Dermis microvascular lymphatic vessel endothelial cell (primary cell): ENCODE measurements at regions not wholly inside any gene's neighbourhood (a gene's known extent, or its start where the extent isn't known, plus 50 kb on each side); places are given as distances from the start of the nearest gene placed in this dataset.

Experiments
- DNase-seq, 2 donors: peaks; one replicate each; pipeline versions ENCODE4 v3.0.0 to v3.0.0-alpha.2; 2010; ENCODE audit warnings: low read depth in 2 of 2

DNA sequence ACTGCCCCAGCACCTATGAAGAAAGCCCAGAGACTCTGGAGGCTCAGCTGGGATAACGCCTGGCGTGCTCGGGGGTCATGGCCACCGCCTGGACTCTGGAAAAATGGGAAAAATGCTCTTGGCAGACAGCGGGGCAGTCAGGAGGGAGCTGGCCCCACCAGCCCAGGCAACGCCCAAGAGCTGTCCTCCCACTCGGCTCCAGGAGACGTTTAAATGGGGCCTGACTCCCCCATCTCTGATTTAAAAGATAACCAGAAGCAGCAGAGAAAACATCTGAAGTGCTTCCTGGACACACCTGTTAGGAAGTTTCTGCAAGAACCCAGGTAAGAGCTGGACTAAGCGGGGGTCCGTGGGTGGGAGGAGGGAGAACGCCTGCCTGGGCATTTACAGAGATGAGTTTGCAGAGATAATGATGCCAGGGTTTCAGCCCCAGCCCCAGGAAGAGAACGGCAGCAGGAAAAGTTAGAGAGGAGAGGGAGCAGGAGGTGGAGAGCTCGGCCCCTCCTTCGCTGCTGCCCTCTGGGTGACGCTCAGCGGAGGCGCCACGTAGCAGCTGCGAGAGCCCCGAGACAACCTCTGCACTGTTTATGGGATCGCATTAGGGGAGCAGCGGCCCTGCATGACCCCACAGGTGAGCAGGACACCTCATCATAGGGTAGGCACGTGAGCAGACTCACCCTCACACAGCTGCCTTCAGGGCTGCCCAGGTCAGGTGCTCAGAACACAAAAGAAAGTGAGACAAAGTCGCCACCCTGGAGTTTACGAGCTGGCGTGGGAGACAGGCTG is 83.5 kb upstream of the INSIG1 start:
- no peak for DNase-seq

GRCh38 chr7:155215576-155216325 is 81.9 kb upstream of the INSIG1 start:
- DNase-seq = no peak

DNA sequence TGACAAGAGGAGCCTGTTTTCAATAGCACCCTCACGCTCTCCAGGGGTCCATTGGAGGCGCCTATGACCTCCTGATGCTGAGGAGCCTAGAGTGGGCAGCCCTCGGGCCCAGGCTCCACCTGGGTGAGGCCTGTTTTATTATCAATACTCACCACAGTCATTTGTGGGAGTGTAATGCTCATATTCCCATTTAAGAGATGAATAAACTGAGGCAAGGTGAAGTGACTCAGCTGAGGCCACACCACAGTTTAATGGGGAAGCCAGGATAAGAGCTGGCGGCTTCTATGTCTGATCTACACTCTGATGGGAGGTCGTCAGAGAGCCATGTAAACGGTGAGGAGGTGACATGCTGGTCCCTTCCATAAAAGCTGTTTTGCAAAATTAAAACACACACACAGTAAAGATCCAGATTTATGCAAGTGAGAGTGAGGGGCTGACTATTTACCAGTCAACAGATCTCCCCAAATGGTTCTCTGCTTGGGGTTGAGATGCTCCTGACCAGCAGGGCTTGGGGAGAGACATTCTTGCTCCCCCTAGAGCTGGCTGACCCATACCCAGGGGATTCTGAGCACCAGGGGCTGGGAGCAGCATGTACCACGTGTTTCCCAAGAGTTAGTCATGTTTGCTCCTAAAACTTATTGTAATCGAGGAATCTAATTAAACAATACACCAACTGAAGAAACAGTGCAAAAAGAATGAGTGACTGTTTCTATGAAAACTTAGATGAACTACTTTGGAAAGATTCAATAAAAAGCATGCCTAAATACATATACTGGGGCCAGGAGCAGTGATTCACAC is 81.0 kb upstream of the INSIG1 start:
- DNase-seq = peak in 1 of 2 donors; percentile 30

DNA sequence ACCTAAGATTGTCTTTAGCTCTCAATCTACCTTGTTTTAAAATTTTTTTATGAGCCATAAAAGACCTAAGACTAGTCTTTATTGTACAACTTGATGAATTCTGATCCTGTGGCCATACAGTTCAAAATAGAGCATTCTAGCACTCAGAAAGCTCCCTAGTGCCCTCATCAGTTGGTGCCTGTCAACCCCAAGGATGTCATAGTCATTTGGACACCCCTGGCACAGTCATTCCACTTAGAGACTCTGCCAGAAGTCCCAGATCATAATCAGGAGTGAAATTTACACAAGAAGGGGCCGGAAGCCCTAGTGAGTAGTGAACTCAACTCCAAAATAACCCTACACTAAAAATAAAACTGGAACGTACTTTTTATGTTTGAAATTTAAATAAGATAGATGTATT is 80.0 kb upstream of the INSIG1 start:
- no peak for DNase-seq

DNA sequence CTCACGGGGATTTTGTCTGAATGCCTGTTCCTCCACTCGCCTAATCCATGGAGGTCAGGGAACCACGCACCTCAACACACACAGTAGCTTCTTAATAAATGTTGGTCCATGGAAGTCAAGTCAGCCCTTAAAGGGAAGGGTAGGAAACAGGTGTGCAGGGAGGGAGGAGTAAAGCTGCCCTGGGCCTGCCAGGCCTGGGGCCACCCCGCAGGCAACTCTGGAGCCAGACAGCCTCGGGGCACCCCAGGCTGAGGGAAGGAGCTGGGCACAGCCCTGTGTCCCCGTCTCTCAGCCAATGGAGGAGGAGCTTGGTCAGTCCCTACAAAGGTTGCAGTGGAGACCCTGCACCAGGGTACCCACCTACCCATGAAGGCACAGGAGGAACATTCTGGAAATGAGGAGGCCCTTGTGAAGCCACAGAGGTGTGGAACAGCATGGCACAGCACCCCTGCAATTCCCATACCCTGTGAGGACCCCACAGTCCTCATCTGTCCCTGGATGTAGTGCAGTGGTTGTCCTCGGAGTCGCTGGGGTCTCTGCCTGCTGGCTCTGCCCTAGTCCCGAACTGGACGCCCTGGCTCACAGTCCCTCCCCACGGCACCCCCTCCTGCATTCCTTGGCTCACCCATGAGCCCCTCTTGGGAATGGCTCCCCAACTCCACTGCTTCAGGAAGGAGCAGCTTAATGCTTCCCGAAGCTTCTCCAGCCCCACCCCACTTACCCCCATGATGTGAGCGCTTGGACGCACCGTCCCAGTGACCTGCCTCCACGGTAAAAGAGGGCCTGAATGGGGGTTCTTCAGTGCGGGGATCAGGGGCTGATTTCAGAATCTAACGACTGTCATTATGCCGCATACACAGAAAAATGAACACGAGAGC is 79.2 kb upstream of the INSIG1 start:
- DNase-seq = no peak

DNA sequence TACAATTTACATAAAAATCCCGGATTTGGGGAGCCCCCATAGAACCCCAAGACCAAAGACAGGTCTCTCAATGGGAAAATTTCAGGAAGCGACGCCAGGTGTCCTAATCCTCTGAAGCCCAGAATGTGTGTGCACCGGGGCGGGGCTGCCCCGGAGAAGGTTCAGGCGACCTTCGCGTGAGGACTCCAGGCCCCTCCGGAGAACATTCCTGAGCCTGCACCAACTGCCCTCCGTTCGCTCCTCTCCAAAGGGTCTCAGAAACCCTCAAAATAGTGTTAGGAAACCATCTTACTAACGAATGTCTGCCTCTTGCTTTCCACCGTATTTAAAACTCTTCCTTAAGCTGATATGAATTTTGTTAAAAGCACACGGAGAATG is 78.5 kb upstream of the INSIG1 start:
- no peak for DNase-seq

- DNase-seq = no peak
These were observed 77.5 kb upstream of the INSIG1 start for GRCh38 chr7:155219947-155220769.

- no peak for DNase-seq
These were observed 76.8 kb upstream of the INSIG1 start for GRCh38 chr7:155220903-155221302.

- DNase-seq = no peak
These were observed 76.1 kb upstream of the INSIG1 start for GRCh38 chr7:155221547-155221946.

GRCh38 chr7:155222061-155222460 is 75.6 kb upstream of the INSIG1 start:
- no peak for DNase-seq

DNA sequence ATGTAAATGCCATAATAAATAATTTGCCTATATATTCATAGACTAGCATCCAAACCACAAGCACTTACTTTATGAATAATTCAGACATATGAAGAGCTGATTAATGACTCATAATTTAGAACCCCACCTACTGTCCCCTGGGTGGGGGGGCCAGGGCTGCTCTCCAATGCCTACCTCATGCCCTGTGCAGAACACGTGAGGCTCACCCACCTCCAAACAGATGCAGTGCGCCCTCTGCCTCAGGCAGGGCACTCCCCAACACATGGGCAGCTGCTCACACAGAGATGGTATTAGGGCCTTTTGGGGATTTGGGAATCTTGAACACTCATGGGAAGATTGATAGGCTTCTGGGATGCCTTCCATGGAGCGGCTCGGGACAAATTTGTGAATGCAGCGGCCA is 75.1 kb upstream of the INSIG1 start:
- DNase-seq = no peak

DNA sequence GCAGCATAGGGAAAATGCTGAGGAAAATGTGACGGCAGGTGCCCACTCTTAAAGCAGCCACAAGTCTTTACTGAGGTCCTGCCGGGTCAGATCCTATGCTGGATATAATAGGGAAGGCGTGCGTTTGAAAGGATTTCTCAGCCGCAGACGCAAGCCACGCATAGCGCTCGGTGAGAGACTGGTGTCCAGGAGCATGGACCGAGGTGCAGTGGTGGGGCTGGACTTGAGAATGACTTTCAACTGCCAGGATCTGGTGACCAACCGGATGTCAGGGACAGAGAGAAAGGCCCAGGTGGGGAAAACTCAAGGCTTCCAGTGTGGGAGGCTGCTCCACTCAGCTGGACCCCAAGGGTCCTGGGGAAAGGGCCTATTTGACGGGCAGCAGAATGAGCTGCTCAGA is 74.7 kb upstream of the INSIG1 start:
- no peak for DNase-seq

- DNase-seq = no peak
These were observed 74.2 kb upstream of the INSIG1 start for GRCh38 chr7:155223503-155223902.

GRCh38 chr7:155224116-155224811 is 73.4 kb upstream of the INSIG1 start:
- no peak for DNase-seq

DNA sequence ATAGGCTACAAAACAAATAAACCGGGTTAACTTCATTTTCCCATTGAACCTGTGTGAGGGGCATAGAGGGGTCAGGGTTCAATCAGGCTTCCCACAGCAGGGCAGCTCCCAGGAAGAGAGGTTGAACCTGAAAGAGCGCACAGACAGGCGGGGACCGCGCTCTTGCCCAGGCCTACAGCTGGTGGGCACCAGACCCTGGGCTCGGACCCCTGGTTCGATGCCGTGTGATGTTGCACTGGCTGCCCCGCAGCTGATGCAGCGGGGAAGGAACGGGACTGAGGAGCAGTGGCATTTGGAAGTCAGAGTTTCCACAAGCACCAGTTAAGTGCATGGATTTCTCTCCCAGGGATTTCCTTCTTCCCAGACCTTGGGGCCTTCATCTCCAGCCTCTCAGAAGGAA is 72.6 kb upstream of the INSIG1 start:
- no peak for DNase-seq

DNA sequence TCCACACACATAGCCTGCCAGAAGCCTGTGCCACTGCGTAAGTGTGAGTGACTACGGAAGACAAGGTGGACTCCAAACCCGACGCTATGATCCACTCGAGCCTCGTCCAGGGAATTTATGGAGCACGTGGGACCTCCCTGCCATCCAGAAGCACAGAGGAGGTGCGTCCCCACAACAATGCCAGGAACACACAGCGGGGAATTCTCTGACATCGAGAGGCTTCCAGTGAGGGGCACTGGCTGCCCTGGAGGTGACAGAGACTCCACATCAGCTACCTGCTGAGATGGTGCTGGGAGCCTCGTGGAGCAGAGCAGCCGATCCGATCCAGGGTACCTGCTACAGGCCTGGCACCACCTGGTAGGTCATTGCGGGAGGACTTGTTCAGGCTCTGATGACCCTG is 72.2 kb upstream of the INSIG1 start:
- no peak for DNase-seq

DNA sequence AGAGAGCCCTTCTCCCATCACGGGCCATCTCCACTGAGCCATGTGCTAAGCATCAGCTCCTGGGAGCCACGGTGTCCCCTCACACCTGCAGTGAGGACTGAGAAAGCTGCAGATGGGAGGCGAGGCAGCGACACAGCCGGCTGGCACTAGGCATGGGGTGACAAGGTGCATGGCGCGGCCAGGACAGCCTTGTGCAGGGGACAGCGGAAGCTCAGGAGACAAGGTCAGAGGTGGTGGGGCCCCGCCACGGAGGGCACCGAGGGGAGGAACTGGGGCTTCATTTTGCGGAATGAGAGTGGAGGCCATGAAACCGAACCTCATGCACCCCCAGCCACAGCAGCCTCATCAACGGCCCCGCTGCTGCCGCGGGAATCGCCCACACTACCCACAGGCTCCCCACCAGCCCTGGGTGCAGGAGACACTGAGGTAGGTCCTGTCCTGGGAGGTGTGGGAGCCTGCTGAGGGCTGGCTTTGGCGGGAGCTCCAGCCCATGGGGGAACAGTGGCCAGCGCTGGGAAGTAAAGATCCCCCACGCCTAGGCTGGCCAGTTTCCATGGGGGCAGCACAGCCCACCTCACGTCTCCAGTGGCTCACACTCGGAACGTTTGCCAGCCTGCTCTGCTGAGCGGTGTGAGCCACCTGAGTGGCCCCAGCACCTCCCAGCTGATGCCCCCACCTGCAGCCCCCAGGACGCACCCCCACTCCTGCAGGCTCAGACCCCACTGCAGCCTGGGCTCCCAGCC is 71.2 kb upstream of the INSIG1 start:
- no peak for DNase-seq

- no peak for DNase-seq
These were observed 70.5 kb upstream of the INSIG1 start for GRCh38 chr7:155227004-155227787.
